ENCODE measurements at regions not wholly inside any gene's neighbourhood (a gene's known extent, or its start where the extent isn't known, plus 50 kb on each side); places are given as distances from the start of the nearest gene placed in this dataset.

DNA sequence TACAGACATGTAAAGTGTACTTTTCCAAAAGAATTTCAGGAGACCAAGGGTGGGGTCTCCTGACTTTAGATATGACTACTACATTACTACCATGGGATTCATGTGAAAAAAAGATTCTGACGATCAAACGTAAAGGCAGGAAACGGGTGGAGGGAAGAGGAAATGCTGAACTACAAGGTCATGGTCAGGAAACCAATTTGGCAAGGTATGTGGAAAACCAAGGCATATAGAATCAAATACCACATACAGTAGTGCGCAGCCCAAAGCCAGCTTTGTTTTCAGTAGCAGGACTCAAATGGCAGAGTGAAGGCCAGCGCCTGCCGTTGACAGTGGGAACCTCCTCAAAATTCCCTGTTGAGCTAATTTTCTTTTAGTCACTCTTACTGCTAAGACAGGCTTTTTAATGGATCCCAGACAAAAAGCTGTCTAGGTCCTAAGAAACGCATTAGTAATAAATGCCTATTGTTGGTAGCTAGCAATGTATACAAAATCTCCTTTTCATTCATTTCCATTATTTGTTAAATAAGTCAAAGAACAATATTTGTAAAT is 57.6 kb upstream of the SERTAD2 start:
- TF ChIP-seq, protein P1, sequence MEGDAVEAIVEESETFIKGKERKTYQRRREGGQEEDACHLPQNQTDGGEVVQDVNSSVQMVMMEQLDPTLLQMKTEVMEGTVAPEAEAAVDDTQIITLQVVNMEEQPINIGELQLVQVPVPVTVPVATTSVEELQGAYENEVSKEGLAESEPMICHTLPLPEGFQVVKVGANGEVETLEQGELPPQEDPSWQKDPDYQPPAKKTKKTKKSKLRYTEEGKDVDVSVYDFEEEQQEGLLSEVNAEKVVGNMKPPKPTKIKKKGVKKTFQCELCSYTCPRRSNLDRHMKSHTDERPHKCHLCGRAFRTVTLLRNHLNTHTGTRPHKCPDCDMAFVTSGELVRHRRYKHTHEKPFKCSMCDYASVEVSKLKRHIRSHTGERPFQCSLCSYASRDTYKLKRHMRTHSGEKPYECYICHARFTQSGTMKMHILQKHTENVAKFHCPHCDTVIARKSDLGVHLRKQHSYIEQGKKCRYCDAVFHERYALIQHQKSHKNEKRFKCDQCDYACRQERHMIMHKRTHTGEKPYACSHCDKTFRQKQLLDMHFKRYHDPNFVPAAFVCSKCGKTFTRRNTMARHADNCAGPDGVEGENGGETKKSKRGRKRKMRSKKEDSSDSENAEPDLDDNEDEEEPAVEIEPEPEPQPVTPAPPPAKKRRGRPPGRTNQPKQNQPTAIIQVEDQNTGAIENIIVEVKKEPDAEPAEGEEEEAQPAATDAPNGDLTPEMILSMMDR (IDR thresholded peaks at IDR 0.05; ENCODE audit: low read depth, low read length) = no peak
- no peak for TF ChIP-seq EZH2phosphoT487 (IDR thresholded peaks at IDR 0.05; ENCODE audit: low read depth)
